OCI-LY3 (cell line): ENCODE measurements at regions not wholly inside any gene's neighbourhood (a gene's known extent, or its start where the extent isn't known, plus 50 kb on each side); places are given as distances from the start of the nearest gene placed in this dataset.
"Not testable (repeated sequence)": the region's sequence is repeated elsewhere in the genome, so short reads cannot be mapped to it uniquely, and the experiment has no call there.

Experiments used
- EZH2phosphoT487 ChIP-seq: fragments of 200-600 bp; shearing (Covaris generic); IDR thresholded peaks from 2 replicates; pipeline ENCODE4 v1.6.1; 2018; ENCODE audit warnings: antibody characterized with exemption, mixed run types, low read depth
- TF ChIP-seq, protein P1 (sequence below): fragments of 200-600, 300-600 bp; sonication (generic); IDR thresholded peaks from 2 replicates; pipeline ENCODE4 v1.5.1; 2014; ENCODE audit warnings: antibody characterized with exemption, low read length, low read depth

DNA sequence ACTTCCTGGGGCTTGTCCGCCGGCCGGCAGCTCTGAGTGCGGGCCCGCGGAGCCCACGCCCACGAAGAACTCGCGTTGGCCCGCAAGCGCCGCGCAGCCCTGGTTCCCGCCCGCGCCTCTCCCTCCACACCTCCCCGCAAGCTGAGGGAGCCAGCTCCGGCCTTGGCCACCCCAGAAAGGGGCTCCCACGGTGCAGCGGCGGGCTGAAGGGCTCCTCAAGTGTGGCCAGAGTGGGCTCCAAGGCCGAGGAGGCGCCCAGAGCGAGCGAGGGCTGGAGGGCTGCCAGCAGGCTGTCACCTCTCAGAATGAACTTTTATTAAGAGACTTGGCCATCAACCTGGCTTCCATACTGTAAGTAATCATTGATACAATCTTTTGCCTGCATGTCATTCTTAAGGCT lies 923.9 kb downstream of the SOCS6 start:
- TF ChIP-seq, protein P1, sequence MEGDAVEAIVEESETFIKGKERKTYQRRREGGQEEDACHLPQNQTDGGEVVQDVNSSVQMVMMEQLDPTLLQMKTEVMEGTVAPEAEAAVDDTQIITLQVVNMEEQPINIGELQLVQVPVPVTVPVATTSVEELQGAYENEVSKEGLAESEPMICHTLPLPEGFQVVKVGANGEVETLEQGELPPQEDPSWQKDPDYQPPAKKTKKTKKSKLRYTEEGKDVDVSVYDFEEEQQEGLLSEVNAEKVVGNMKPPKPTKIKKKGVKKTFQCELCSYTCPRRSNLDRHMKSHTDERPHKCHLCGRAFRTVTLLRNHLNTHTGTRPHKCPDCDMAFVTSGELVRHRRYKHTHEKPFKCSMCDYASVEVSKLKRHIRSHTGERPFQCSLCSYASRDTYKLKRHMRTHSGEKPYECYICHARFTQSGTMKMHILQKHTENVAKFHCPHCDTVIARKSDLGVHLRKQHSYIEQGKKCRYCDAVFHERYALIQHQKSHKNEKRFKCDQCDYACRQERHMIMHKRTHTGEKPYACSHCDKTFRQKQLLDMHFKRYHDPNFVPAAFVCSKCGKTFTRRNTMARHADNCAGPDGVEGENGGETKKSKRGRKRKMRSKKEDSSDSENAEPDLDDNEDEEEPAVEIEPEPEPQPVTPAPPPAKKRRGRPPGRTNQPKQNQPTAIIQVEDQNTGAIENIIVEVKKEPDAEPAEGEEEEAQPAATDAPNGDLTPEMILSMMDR, result not testable (repeated sequence)
- not testable (repeated sequence) for TF ChIP-seq EZH2phosphoT487
